NK-92 treated with Interleukin-12 subunit alpha and Interleukin-12 subunit beta, amount 100 ng/mL, for 24 hours (cell line): ENCODE measurements at regions not wholly inside any gene's neighbourhood (a gene's known extent, or its start where the extent isn't known, plus 50 kb on each side); places are given as distances from the start of the nearest gene placed in this dataset.
"Not testable (repeated sequence)": the region's sequence is repeated elsewhere in the genome, so short reads cannot be mapped to it uniquely, and the experiment has no call there.

Experiments used
- DNase-seq: peaks from one replicate; lab custom pipeline; 2025; lab: John Stamatoyannopoulos, UW

DNA sequence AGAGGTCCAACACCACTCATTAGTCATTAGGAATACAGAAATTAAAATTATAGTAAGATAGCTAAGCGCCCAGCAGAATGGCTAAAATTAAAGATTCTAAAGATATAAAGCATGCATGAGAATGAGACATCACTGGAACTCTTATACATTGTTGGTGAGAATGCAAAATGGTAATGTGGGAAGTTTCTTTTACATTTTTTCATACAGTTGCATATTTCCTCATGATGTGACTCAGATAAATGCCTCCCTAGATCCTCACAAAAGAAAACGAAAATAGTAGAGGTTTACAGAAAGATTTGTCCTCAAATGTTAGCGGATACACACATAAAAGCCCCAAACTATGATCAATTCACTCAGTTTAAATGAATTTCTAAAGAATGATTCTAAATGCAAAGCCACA lies 633.7 kb upstream of the GJE1 start:
- DNase-seq: no peak

DNA sequence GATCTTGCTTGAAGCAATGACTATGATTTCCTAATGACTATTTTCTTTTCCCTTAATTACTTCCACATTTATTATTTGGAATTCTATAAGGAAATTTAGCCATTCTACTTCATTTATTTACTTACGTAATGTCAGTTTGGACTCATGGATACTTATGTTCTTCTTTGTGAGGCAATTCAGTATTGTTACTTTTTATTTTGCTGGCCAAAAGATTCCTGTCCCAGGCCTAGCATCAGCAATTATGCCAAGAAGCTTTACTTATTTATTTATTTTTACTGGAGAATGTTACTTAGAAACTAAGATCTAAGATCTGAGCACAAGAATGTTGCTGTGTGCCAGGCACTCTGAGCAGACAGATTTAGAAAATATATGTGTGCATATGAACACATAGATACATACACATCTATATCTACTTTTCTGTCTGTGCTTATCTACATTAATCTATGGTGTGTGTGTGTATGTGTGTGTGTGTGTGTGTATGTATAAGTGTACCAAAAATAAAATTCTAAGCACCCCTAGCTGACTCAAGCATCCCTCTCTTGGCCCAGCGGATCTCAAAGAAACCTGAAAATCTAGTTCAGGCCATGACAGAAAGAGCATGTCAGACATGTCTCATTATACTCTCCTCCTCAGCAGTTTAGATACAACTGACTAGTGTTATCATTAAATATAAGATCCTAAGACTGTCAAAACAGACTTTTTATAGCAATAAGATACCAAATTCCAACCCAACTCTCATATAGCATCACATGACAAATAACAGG lies 640.0 kb upstream of the GJE1 start:
- DNase-seq: no peak

DNA sequence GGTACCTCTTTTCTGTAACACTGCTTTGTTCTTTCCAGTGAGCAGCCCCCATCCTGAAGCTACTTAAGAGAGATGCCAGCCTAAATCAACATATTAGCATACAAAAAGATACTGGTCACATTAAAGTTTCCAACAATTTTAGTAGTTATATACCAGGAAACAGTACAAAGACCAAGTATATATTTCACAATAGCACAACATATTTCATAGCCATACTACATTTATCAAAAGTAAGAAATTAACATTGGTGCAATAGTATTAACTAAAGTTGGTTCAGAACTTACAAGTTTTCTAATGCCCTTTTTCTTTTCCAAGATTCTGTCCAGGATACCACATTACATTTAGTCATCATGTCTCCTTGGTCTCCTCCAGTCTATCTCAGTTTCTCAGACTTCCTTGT lies 641.0 kb upstream of the GJE1 start:
- DNase-seq: no peak

DNA sequence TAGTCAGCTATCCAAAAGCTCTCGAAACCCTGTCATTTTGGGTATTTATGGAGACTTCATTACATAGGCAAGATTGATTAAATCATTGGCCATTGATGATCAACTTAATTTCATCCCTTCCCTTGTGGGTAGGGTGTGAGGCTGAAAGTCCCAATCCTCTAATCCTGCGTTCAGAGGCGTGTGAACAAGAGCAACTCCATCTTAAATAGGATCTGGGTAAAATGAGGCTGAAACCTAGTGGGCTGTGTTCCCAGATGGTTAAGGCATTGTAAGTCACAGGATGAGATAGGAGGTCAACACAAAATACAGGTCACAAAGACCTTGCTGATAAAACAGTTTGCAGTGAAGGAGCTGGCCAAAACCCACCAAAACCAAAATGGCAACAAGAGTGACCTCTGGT lies 641.7 kb upstream of the GJE1 start:
- no peak for DNase-seq

DNA sequence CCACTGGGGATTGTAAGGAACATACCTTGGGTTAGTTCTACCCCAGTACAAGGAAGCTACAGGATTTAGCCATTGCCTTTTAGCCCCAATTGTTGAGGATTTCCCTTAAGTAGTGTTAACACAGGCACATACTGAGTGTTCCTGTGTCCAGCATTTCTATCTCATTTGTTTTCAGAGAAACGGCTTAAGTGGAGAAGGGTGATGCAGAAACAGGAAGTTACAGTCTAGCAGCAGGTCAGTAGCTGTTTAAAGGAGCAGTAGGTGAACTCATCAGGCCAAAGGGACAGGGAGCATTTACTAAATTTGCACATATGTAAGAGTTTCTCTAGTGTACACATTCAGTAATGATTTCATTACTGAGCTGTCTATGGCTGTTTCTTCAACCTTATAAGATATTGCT lies 644.2 kb upstream of the GJE1 start:
- no peak for DNase-seq

DNA sequence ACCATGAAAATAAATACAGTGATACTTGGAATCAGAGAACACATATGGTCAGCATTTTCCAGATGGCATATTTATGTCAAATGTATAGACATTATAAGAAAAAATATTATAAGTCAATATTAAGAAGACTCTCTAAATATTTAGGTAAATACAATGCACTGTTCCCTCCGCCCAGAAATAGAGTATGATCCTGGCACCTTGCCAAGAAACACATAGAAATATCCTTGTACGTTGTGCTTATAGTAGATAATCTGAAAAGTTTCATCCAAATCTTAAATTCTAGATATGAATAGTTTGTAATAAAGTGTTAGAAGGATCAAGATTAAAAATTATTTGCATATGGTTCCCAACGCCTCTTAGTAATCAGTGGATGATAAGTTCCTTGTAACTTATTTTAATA lies 645.8 kb upstream of the GJE1 start:
- DNase-seq: no peak

DNA sequence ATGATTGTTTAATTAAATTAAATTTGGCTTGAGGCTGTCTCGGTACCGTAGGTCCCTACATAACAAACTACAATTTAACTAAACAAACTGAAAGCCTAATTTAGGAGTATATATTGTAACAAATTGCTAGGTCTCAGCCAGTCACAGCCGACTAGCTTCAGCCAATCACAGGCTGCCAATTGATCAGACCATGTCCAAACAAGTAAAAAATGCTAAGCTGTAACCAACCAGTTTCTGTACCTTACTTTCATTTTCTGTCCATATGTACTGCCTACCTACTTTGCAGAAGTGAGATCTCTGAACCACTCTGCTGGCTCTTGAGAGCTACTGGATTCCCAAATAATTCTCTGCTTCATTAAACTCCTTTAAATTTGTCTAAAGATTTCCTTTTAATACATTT lies 648.0 kb upstream of the GJE1 start:
- peak; percentile 5 for DNase-seq

DNA sequence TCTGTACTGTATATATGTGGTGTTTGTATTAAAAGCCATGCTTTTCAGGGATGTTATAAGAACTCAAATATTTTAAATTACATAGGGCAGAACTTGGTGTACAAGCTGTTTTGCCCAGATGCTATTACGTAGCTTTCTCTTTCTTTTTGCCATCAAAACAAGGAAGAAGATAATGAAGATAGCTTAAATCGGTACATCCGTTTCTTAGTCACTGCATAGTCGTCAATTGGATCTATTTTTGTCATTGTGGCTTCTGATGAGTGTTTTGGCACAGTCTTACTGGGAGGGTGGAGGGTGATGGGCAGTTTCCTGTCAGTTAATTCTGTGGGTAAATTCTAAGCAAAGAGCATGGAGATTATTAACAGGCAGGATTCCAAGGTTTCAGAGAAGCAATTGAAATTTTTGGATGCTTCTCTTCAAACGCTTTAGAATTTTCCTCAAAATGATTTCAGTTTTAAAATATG lies 649.1 kb upstream of the GJE1 start:
- DNase-seq: peak; percentile 6

DNA sequence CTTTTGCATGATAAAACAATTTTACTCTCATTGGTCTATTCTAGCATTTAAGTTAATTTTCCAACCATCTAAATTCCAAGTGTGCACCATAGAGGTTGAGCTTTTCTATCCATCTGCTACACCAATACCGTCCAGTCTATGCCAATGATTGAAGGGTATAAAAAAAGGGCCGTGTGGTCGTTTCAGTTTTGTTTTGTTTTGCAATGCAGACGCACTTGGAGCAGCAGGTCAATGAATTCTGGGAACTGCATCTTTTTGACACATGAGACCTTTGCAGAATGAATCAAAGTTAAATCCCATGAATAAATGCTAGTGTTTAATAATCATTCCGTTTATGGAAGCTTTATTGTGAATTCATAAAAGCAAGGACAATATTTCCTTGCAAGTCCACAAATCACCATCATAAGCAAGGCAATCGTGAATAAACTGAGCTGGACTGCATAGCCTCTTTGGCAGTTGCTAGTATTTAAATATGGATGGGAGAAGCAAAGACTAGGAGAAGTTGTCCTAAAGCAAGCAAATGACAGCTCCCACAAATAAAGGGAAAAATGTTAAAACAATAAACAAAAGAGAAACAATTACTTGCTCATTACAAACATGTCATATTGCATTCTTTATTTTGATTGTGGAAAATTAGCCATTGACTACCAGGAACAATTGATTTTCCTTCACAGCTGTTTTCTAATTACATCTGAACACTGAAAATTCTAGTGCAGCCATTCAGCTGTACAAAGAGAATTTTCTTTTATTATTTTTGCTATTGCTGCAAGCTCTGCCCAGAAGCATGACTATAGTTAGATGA lies 649.7 kb upstream of the GJE1 start:
- DNase-seq: peak; percentile 2

DNA sequence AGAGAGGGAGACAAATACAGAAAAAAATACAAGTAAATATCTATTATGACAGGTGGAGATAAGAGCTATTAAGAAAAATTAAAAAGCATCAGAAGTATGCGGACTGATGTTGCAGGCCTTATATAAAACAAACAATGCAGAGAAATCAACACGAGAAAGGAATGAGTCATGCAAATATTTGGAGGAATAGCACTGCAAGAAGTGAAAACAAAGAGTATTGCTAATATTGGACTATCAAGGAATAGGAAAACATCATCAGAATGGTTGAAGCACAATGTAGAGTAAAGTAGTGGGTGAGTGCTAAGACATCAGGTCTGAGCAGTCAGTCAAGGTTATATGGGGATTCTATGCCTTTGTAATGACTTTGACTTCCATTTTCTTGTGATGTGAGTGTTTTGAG lies 657.5 kb upstream of the GJE1 start:
- no peak for DNase-seq

DNA sequence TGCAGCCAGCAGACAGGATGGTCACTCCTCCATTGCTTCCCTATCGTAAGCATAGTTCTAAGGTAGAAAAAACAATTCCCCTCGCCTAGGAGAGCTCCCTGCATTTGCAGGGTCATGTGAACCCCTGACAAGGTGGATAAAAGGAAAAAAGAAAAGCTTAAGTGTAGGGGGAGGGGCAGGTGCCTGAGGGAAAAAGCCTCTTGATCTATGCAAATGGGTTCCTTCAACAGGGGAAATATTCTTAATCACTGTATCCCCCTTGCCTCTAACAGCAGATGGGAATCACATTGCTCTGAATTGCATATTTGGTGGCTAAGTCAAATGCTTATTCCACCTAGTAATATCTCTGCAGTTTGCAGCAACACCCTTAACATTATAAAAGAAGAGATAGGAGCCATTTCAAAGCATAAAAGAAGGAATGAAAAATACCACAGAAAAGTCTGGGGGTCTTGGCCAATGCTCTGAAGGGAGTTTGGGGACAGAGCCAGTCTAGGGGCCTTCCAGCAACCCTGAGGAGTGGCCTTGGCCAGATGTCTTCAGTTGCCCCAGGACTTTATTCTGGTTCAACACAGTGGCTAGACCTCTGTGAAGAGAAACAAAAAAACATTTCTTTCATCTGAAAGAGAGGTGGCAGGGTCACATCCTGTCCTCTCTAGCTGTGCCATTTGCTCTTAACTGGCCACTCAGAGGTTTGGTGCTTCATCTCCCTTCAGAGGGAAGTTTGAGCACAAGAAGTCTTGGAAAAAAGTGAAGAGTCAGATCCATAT lies 660.4 kb upstream of the GJE1 start:
- no peak for DNase-seq

DNA sequence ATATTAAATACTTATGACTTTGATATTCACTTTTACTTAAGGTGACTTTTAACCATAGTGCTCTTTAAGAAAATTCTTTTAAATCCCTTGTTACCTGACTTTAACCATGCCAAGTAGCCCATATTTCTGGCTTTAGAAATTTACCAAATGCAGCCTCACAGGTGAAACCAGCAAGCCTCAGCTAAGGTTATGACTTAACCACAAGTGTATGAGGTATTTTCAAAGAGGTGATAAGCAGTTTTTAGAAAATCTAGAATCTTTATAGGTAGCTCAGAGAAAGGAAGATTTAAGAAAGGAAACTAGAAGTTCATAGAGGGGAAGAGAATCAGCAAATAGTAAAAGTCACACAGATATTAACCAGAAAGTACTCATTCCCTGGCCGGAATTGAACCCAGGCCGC lies 661.9 kb upstream of the GJE1 start:
- DNase-seq: no peak

DNA sequence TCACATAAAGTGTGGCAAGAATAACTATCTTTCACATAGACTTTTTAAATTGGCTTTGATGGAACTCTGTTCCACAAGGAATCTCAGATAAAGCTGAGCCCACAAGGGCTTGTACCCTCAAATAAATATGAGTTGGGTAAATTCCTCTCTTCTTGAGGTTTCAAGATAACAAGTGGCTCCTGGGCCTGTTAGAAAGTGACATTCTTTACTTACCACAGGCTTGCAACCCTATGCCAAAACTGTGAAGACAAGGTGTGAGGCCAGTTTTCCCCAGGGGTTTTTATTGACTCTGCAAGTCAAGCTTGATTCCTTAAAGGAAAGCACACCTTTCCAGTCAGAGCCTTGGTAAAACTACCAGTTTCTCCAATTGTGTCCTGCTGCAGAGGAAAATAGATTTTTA lies 664.8 kb upstream of the GJE1 start:
- DNase-seq: peak; percentile 3

DNA sequence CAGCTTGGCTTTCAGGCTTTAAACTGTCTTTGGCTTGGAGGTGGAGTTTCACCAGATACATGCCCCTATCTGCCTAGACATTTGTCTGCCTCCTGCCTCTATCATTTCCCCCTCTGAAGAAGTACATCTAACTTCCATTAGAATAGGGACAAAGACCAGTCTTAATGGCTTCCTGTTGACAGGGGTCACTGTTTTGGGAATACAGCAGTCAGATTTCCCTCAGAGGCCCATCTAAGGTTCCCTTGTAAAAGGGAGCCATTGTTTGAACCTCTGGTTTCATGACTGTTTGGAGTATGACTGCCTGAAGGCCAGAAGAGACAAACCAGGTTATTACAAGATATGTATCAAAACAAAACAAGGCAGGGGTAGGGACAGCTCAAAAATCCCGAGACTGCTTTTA lies 665.7 kb upstream of the GJE1 start:
- no peak for DNase-seq

DNA sequence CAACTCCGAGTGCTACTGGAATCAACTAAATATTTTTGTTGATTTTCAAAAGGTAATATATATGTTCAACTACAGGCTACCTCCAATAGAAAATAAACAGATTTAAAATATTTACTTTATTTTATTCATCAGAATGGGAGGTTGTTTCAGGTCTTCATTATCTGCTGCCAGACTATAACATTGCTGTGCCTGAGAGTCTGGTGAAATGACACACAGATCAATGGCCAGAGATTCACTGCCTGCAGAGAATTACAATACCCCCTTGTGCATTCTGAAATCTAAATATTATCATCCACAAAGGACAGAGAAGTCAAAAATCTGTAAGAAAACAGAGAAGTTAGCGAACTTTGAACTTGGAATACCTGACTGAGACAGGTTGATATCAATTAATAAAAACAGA lies 667.8 kb upstream of the GJE1 start:
- no peak for DNase-seq

DNA sequence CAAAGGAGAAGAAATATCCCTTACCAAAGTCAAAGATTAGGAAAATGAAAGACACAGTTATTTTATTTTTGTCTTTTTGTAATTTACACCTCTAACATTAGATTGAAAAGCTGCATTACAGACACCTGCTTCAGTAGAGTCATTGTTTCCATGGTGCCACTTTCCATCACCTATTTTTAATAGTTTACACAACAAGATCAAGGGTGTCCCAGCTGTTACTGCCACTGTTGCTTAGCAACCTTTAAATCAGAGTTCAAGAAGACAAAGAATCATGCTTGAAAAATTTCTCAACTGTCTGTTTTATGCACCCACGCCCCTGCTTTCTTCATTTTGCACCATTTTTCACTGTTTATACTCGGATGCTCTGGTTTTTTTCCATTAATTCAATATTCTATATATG lies 668.2 kb upstream of the GJE1 start:
- DNase-seq: no peak

DNA sequence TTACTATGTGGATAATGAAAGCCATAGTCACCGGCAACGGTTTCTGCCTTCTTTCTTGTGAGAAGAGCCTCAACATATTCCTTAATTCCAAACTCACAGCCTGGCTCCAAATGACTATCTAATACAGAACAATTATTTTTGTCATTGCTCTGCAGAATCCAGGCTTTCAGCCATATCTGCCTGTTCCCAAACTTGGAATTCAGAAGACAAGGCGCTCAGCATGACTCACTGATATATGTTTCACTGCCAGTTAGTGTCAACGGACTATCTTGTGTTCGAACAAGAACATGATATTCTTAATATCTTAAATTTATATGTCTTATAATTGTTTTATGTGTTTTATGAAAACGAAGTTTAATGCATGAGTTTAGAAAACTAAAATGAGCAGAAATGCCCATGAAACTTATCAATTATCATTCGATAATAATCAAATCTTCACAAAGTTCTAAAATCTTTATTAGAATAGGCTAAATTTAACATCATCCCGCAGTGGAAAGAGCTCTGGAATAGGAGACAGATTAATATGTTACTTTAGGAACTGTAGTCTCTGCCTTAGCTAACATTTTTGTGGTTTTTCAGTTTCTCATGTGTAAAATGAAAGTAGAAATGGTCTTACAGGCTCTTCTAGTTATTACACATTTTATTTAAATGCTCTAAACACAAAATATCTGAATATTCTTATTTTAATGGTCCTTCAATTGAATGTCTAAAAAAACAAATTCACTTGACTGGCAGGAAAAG lies 669.3 kb upstream of the GJE1 start:
- no peak for DNase-seq

DNA sequence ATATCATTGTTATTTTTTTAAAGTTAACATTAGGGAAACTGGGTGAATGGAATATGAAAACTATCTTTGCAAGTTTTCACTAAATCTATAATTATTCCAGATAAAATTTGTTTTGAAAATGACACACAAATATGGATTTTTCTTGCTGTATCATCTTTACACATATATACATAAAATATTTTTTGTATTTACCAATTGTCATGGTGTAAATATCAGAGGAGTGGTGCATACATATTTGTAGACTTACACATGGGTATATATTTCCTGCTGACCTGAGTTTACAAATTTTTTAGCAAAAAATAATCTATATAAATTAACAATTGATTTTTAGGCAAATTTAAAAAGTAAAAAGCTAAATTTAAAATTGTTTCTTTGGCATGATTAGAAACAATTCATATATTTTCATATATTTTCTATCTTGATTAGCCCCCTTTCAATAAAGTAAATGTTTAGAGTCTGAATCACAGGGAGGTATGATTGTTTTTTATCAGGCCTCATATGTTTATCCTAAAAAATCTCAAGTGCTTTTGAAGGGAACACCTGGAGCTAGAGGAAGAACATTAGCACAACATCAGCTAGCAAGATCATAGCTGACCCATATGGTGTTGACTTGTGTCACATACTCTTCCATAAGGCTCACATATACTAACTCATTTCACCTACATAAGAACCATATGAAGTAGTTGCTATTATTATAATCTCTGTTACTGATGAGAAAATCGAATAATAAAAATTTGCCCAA lies 671.8 kb upstream of the GJE1 start:
- no peak for DNase-seq

DNA sequence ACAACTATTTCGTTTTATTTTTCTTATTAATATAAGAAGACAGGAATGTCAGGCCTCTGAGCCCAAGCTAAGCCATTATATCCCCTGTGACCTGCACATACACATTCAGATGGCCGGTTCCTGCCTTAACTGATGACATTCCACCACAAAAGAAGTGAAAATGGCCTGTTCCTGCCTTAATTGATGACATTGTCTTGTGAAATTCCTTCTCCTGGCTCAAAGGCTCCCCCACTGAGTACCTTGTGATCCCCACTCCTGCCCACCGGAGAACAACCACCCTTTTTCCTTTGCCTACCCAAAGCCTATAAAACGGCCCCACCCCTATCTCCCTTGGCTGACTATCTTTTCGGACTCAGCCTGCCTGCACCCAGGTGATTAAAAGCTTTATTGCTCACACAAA lies 672.5 kb upstream of the GJE1 start:
- DNase-seq: not testable (repeated sequence)

DNA sequence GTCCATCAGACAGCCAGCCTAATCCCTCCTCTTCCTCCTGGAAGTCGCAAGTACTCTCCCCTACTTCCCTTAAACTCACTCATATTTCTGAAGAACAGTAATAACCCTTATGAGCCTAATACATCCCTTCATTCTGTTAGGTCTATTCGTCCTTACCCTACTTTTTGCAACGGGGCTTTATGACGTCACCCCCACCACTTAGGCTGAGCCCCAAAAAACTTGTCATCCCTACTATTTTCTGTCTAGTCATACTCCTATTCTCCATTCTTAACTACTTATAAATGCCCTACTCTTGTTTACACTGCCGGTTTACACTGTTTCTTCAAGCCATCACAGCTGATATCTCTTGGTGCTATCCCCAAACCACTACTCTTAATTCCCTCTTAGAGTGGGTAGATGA lies 674.7 kb upstream of the GJE1 start:
- DNase-seq: not testable (repeated sequence)

DNA sequence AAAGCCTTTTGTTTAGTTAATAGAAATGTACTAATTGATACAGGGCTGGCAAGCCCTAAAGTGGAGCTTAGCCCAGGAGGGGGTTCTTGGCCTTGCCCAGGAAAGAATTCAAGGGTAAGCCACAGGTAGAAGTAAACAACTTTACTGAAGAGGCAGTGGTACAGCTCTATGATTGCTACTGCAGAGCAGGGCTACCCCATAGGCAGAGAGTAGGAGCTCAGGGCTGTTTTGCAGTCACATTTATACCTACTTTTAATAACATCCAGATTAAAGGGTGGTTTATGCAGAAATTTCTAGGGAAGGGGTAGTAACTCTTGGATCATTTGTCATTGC lies 680.4 kb upstream of the GJE1 start:
- no peak for DNase-seq
